CD4-positive, alpha-beta T cell treated with Interleukin-4 for 1 hour (primary cell): ENCODE measurements at regions not wholly inside any gene's neighbourhood (a gene's known extent, or its start where the extent isn't known, plus 50 kb on each side); places are given as distances from the start of the nearest gene placed in this dataset.
"Not testable (repeated sequence)": the region's sequence is repeated elsewhere in the genome, so short reads cannot be mapped to it uniquely, and the experiment has no call there.

ENCODE experiments used
- DNase-seq, 2 donors: peaks; one replicate each; pipeline ENCODE4 v3.0.0-alpha.2; 2020 to 2022

DNA sequence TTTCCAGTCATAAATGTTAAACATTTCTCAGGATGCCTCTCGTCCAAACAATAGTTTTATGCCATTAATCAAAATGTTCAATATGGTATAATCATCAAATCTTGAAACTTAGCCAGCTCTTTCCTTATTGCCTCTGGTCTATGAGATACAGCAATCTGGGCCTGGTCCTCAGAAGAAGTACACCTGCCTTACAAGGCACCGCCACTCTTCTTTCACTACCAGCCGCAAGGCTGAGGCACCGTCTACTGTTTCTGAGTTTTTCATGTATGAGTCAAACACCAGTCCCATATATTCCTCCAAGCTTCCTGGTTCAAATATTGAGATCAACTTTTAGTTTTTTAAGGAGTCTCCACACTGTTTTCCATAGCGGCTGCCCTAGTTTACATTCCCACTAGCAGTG lies 600.6 kb upstream of the FAT3 start:
- no peak for DNase-seq

DNA sequence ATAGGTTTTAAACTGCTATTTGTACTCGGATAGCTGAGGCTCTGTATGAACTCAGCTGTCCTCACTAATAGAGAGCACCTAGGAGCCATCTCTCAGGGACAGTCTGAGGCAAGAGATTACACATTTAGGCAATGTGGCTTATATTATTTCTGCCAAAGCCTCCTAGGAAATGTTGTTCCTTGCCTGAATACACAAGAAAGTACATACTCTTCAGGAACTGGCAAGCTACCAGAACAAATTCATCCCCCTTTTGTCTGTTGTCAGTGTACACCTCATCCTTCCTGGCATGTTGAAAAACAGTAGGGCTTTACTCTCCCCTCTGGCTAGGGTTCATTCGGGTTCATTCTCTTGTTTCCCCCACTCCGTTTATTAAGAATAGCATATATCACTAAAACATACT lies 615.9 kb upstream of the FAT3 start:
- no peak for DNase-seq

DNA sequence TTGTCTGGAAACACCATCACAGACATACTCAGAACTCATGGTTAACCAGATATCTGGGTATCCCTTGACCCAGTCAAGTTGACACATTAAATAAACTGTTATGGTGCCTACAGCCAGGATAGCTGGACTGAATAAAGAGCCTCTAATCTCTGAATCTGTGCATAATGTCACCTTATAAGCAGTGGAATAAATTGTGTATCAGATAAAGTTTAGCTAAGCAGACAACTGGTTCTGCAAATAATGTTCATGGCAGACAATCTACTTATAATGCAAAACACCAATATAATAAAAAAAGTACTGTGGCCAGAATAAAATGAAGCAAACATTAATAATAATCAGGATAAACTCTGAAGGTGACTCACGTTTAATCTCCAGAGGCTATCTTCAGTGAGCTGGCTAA lies 628.5 kb upstream of the FAT3 start:
- DNase-seq = no peak

DNA sequence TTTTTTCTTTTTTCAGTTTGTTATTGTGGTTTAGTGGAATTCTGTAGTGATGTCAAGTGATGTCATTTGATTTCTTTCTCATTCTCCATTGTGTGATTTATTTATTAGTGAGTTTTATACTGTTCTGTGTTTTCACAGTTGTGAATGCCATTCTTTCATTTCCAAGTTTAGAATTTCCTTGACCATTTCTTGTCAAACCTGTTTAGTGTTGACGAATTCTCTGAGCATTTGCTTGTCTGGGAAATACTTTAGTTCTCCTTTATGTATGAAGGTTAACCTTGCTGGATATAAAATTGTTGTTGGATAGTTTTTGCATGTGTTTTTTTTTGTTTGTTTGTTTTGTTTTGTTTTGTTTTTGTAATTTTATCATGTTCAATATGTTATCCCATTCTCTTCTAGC lies 633.6 kb upstream of the FAT3 start:
- no peak for DNase-seq

- DNase-seq = no peak
Measured at GRCh38 chr11:91587131-91587530, 637.5 kb upstream of the FAT3 start.

GRCh38 chr11:91585035-91585801 lies 639.4 kb upstream of the FAT3 start:
- no peak for DNase-seq

- no peak for DNase-seq
Measured at GRCh38 chr11:91563176-91563575, 661.4 kb upstream of the FAT3 start.

DNA sequence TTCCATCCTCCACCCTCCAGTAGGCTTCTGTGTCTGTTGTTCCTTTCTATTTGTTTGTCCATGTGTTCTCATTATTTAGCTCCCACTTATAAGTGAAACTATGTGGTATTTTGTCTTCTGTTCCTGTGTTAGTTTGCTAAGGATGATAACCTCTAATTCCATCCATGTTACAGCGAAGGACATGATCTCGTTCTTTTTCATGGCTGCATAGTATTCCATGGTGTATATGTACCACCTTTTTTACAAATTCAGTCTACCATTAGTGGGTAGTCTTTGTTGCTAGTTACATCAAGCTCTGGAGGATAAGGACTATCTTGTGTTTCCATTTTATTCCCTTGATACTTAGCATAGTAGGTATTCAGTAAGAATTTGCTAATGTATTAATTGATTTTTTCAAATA lies 664.2 kb upstream of the FAT3 start:
- no peak for DNase-seq

DNA sequence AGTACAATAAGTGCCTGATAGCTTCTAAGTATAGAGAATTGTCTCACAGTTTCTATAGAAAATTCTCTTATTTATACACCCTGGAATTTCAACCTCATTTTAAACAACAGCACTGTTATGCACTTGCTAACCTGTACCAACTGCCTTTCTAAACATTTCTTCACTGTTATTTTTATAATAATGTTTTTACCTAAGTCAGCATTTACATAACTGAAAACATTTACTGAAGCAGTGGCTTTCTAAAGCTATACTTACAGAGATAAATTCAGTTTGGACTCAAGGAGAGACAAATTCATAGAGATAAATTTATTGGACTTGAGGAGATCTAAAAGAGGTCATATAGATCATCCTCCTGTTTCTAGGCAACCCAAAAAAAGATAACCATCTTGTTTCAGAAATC lies 686.6 kb upstream of the FAT3 start:
- no peak for DNase-seq

GRCh38 chr11:91536366-91536765 lies 688.3 kb upstream of the FAT3 start:
- DNase-seq = no peak

- DNase-seq = no peak
Measured at GRCh38 chr11:91528965-91529364, 695.7 kb upstream of the FAT3 start.

- DNase-seq = no peak
Measured at GRCh38 chr11:91527380-91528030, 697.1 kb upstream of the FAT3 start.

- DNase-seq = no peak
Measured at GRCh38 chr11:91513734-91514133, 710.9 kb upstream of the FAT3 start.

GRCh38 chr11:91497847-91498246 lies 726.8 kb upstream of the FAT3 start:
- no peak for DNase-seq

DNA sequence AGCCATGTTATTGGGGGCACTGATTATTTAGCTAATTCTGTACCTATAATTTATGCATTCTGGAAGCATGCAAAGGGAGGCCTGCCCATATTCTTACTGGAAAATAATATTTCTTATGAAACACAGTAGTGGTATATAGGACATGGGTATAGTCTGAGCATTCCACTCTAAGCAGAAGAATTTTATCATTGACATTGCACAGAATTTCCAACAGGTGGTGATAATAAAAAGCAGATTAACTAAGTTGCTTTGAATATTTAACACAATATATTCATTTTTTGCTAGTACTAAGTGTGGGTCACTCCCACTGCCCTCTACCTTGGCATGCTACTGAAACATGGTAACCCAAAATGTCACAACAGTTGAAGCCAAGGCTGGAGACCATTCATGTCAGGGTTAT lies 728.8 kb upstream of the FAT3 start:
- DNase-seq = no peak

- DNase-seq = no peak
Measured at GRCh38 chr11:91489989-91490388, 734.6 kb upstream of the FAT3 start.

DNA sequence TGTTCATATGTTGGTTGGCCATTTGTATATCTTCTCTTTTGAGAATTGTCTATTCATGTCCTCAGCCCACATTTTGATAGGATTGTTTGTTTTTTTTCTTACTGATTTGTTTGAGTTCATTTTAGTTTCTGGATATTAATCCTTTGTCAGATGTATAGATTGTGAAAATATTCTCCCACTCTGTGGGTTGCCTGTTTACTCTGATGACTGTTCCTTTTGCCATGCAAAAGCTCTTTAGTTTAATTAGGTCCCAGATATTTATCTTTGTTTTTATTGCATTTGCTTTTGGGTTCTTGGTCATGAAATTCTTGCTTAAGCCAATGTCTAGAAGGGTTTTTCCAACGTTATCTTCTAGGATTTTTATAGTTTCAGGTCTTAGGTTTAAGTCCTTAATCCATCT lies 740.7 kb upstream of the FAT3 start:
- not testable (repeated sequence) for DNase-seq

GRCh38 chr11:91481875-91482274 lies 742.7 kb upstream of the FAT3 start:
- DNase-seq = not testable (repeated sequence)

DNA sequence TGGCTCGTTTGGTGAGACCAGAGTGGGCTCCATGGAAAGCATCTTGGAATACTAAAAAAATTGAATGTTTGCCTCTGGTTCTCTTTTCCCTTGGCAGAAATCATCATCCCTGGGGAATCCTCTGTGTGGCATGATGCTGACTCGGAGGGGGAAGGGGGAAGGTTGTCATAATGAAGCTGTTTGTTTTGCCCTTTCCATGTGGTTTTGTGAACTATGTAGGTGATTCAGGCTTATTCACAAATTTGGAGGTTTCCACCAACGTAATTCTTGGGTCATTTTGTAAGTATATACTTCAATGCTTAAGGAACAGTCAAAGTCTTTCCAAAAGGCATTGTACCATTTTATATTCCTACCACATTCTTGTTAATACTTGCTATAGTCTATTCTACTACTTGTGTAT lies 754.0 kb upstream of the FAT3 start:
- no peak for DNase-seq

GRCh38 chr11:91459840-91460239 lies 764.8 kb upstream of the FAT3 start:
- DNase-seq = no peak

- DNase-seq = no peak
Measured at GRCh38 chr11:91446267-91446666, 778.4 kb upstream of the FAT3 start.

DNA sequence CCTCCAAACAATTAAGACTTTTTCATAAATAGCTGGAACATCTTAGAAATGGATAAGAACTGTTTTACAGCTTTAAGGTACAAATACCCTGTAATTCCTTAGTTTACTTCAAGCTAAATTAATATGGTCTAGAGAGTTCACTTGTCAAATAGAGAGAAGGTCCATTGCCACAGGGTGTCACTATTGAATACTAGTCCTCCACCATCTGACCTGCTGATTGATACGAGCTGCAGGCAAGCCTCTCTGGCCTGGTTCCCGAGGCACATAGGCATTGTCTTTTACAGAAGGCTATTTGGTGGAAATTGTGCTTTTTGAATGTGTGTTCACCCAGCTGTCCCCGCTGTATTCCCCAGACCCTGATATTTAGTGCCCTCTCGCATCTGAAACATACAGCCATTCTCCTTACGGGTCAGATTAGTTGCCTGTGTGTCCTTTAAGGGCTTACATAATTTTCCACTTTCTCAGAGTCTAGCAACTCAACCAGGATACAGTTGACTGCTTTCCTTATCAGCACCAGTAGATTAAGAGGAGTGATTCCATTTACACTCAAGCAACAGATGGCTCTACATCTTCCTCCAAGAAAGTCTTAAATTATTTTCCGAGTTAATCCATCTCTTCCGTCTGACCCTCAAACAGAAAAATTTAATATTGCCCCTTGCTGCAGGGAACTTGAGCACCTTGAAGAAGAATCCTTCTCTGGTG lies 788.8 kb upstream of the FAT3 start:
- DNase-seq = no peak

- DNase-seq = no peak
Measured at GRCh38 chr11:91433284-91434010, 791.2 kb upstream of the FAT3 start.

DNA sequence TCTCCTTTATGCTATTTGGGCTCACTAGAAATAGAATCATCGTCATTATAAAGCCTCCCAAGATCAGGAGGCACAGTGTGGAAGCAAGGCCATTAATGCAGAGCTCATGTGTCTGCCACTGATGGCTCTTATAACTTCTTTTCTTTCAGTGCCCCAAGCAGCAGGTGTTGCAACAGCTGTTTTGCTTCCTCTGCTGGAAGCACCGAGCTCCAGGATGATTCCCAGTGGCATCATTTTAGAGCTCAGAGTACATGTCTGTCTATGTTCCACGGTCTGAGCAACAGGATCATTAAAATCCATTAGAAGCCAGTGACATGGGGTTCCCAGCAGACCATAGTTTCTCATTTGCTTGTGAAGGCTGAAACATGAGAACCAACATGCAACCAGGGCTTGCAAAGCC lies 803.0 kb upstream of the FAT3 start:
- no peak for DNase-seq
